ENCODE measurements at regions not wholly inside any gene's neighbourhood (a gene's known extent, or its start where the extent isn't known, plus 50 kb on each side); places are given as distances from the start of the nearest gene placed in this dataset.

- TF ChIP-seq EZH2 (optimal IDR thresholded peaks at IDR 0.05; ENCODE audit: low read depth, low read length) (no peak), CTCF (IDR thresholded peaks at IDR 0.05; ENCODE audit: low read length) (no peak)
Measured at GRCh38 chr1:113253590-113253989, 136.7 kb upstream of the MAGI3 start.
